BJ (cell line): ENCODE measurements at regions not wholly inside any gene's neighbourhood (a gene's known extent, or its start where the extent isn't known, plus 50 kb on each side); places are given as distances from the start of the nearest gene placed in this dataset.

Experiments used
- CTCF ChIA-PET: fragments of 350-600 bp; formaldehyde crosslinking; extraction: SDS; loops from one replicate; lab custom pipeline; 2021; ENCODE audit warnings: antibody characterized with exemption, inconsistent platforms; lab: Yijun Ruan, JAX
- POLR2A ChIA-PET: fragments of 300-600 bp; sonication (Branson Sonifier 250); formaldehyde crosslinking; extraction: SDS; loops from one replicate; lab custom pipeline; 2021; ENCODE audit warnings: antibody characterized with exemption; lab: Charles Lee
- DNase-seq: peaks from one replicate; pipeline ENCODE4 v3.0.0-alpha.2; 2011; ENCODE audit warnings: low read depth
- H3K27me3 ChIP-seq: 2 replicates; pipeline ENCODE4 v1.6.0; 2011; ENCODE audit warnings: low read length; ENCODE audit not compliant: control insufficient read depth, insufficient read depth
- H3K36me3 ChIP-seq: 2 replicates; pipeline ENCODE4 v1.5.1; 2011; ENCODE audit warnings: low read length; ENCODE audit not compliant: control insufficient read depth, insufficient read depth
- H3K4me3 ChIP-seq: 2 replicates; pipeline ENCODE4 v1.5.1; 2011; ENCODE audit warnings: low read depth, mild to moderate bottlenecking, control low read depth, low read length
- TF ChIP-seq, protein P1 (sequence below): IDR thresholded peaks from 2 replicates; pipeline ENCODE4 v1.5.1; 2011; ENCODE audit warnings: low read depth, mild to moderate bottlenecking, control low read depth, inconsistent platforms, low read length, moderate library complexity; ENCODE audit not compliant: insufficient read depth

DNA sequence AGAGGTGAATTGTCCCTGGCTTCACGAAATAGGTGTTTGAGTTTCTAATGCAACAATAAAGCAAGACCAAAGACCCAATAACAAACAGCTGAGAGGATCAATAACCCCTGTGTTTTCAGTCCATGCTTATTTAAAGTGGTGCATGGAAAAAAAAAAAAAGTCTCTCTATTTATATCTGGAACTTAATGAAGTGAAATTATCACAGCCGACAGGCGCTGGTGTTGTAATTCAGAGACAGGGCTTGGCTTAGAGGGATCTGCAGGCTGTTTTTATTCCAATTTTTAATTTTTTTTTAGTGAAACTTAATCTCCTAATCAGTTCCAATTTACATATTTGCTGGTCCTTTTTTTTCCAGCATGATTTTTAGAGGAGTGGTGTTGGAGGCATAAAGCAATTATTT lies 858.2 kb upstream of the SOX9 start:
- TF ChIP-seq, protein P1, sequence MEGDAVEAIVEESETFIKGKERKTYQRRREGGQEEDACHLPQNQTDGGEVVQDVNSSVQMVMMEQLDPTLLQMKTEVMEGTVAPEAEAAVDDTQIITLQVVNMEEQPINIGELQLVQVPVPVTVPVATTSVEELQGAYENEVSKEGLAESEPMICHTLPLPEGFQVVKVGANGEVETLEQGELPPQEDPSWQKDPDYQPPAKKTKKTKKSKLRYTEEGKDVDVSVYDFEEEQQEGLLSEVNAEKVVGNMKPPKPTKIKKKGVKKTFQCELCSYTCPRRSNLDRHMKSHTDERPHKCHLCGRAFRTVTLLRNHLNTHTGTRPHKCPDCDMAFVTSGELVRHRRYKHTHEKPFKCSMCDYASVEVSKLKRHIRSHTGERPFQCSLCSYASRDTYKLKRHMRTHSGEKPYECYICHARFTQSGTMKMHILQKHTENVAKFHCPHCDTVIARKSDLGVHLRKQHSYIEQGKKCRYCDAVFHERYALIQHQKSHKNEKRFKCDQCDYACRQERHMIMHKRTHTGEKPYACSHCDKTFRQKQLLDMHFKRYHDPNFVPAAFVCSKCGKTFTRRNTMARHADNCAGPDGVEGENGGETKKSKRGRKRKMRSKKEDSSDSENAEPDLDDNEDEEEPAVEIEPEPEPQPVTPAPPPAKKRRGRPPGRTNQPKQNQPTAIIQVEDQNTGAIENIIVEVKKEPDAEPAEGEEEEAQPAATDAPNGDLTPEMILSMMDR, result no peak
- Histone ChIP-seq H3K36me3 (no peaks in the 10 kb centered on the region), H3K4me3 (no peak overlapping the region), H3K27me3 (no peaks in the 10 kb centered on the region; the same call in 1 of the 2 replicates)
- POLR2A ChIA-PET, result no interaction called here
- CTCF ChIA-PET, result no interaction called here
- DNase-seq, result no peak

DNA sequence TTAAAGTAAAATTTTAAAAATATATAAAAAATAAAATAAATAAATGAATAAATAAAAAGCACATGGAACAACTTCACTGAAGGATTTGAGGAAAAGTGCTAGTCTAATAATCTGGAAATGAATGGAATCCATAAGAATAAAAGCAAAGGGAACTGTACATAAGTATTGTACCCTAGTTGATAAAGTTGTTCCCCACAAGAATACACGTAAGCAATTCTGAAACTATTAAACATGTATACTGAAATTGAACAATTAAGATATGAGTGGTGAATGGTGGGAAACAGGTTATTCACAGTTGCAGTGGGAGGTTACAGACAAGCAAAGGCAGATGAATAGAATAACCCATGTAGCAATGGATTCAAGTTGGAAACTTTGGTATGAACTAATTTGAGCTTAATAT lies 853.2 kb upstream of the SOX9 start:
- CTCF ChIA-PET, result interaction anchor here (0.7 kb wide), 1 partner anchor 12 kb away, joined by 3 read pairs; no protein-coding TSS in a partner anchor

DNA sequence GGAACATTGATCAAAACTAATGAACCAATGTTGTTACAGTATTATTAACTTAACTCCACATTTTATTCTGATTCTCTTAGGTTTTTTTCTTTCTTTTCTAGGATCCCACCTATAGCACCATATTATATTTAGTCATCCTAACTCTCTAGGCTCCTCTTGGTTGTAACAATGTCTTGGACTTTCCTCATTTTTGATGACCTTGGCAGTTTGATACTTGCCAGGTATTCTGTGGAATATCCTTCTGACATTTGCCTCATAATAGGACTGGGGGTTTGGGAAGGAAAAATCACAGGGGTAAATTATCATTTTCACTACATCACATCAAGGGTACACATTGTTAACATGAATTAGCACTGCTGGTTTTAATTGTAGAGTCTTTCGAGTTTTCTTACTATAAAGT lies 851.6 kb upstream of the SOX9 start:
- H3K27me3 ChIP-seq, result no peaks in the 10 kb centered on the region; the same call in 1 of the 2 replicates
- ChIA-PET CTCF (no interaction called here), POLR2A (no interaction called here)
- DNase-seq, result no peak
- no peaks in the 10 kb centered on the region for H3K36me3 ChIP-seq
- no peak overlapping the region for H3K4me3 ChIP-seq
- TF ChIP-seq, protein P1, result no peak

More for the DNA sequence above, 853.2 kb upstream of the SOX9 start:
- TF ChIP-seq, protein P1, result no peak
- Histone ChIP-seq H3K27me3 (no peaks in the 10 kb centered on the region; the same call in 1 of the 2 replicates), H3K4me3 (no peak overlapping the region), H3K36me3 (no peaks in the 10 kb centered on the region)
- DNase-seq, result no peak
- POLR2A ChIA-PET, result no interaction called here

DNA sequence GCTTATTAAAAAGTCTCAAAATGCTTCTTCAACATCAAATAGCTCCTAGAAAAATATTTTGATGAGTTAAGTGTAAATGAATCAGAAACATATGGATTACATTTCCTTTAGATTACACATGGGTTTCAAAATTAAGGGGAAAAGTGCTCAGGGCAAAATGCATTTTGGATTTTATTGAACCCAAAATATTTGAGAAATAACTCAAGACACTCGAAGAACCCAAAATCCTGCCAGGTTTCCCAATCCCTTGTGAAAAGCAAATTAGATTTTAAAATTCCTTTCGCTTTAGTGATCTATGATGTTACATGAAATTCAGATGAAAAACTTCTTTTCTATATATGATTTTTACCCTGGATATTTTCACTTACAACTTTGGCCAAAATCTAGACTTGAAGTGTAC lies 847.4 kb upstream of the SOX9 start:
- Histone ChIP-seq H3K36me3 (no peaks in the 10 kb centered on the region), H3K27me3 (no peaks in the 10 kb centered on the region), H3K4me3 (no peak overlapping the region)
- TF ChIP-seq, protein P1, result no peak
- DNase-seq, result peak; percentile 22
- ChIA-PET POLR2A (no interaction called here), CTCF (no interaction called here)

DNA sequence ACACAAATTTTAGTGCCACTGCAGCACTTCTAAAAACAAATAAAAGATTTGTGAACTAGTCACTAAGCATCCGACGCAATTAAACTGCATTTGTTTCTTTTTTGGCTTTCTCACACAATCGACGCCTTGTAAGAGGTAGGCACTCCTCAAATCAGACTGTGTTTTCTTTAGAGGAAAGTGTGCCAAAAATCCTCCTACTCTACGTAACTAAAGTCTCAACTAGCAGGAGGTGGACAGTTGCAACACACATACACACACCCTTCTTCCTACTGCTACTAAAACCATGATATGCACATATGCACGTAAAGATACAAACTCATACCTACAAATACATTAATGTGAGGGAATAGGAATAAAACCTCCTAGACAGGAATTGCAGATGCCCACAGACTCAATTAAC lies 844.7 kb upstream of the SOX9 start:
- POLR2A ChIA-PET, result no interaction called here
- no peak overlapping the region for H3K4me3 ChIP-seq
- no peak for DNase-seq
- TF ChIP-seq, protein P1, result no peak
- no peaks in the 10 kb centered on the region for H3K27me3 ChIP-seq
- CTCF ChIA-PET, result no interaction called here
- no peaks in the 10 kb centered on the region for H3K36me3 ChIP-seq
